SK-N-SH treated with all-trans-retinoic acid at 6 μM for 48 hours (cell line): ENCODE measurements at regions not wholly inside any gene's neighbourhood (a gene's known extent, or its start where the extent isn't known, plus 50 kb on each side); places are given as distances from the start of the nearest gene placed in this dataset.

Source experiments
- RARB ChIP-seq: fragments of 250-450 bp; sonication (Bioruptor Pico); IDR thresholded peaks from 2 replicates; pipeline ENCODE4 v1.8.0; 2021; ENCODE audit warnings: mild to moderate bottlenecking, moderate library complexity
- TF ChIP-seq, protein P1 (sequence below): fragments of 250-450 bp; sonication (Bioruptor Pico); IDR thresholded peaks from 2 replicates; pipeline ENCODE4 v1.8.0; 2020; ENCODE audit warnings: mild to moderate bottlenecking, moderate library complexity, borderline replicate concordance

DNA sequence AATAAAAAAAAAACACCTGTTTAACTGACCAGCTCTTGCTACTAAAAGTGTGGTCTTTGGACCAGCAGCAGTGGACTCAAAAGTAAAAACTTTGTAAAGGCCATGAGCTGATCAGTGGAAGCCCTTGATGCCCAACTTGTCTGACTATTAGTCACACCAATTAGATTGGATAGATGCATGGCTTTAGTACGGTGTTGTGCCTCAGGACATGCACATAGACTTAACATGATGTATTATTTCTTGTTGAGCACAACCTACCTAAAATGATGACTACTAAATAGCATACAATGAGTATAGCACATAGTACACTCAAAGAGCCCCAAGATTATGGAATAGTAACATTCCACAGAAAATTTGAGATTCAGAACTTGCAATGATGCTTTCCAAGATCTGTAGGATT lies 95.1 kb upstream of the FIBIN start:
- TF ChIP-seq RARB (CRISPR knock-in tag) = no peak
- TF ChIP-seq, protein P1, sequence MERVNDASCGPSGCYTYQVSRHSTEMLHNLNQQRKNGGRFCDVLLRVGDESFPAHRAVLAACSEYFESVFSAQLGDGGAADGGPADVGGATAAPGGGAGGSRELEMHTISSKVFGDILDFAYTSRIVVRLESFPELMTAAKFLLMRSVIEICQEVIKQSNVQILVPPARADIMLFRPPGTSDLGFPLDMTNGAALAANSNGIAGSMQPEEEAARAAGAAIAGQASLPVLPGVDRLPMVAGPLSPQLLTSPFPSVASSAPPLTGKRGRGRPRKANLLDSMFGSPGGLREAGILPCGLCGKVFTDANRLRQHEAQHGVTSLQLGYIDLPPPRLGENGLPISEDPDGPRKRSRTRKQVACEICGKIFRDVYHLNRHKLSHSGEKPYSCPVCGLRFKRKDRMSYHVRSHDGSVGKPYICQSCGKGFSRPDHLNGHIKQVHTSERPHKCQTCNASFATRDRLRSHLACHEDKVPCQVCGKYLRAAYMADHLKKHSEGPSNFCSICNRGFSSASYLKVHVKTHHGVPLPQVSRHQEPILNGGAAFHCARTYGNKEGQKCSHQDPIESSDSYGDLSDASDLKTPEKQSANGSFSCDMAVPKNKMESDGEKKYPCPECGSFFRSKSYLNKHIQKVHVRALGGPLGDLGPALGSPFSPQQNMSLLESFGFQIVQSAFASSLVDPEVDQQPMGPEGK (CRISPR knock-in tag) = no peak
